GM12875 (cell line): ENCODE measurements at regions not wholly inside any gene's neighbourhood (a gene's known extent, or its start where the extent isn't known, plus 50 kb on each side); places are given as distances from the start of the nearest gene placed in this dataset.
"Not testable (repeated sequence)": the region's sequence is repeated elsewhere in the genome, so short reads cannot be mapped to it uniquely, and the experiment has no call there.

Experiments
- H3K4me3 ChIP-seq: one replicate; pipeline ENCODE4 v1.5.1; 2011; ENCODE audit warnings: low read depth, low read length, control low read depth
- CTCF ChIP-seq: IDR thresholded peaks from 2 replicates; pipeline ENCODE4 v1.5.1; 2011; ENCODE audit warnings: low read depth, mild to moderate bottlenecking, control low read depth, inconsistent platforms, low read length, moderate library complexity, borderline replicate concordance; ENCODE audit not compliant: insufficient read depth

GRCh38 chr2:146979746-146980145 lies 865.1 kb upstream of the ACVR2A start:
- TF ChIP-seq CTCF, result no peak
- H3K4me3 ChIP-seq, result no peak overlapping the region

GRCh38 chr2:146978577-146979555 lies 866.0 kb upstream of the ACVR2A start:
- H3K4me3 ChIP-seq, result no peak overlapping the region
- TF ChIP-seq CTCF, result no peak

GRCh38 chr2:146970981-146971380 lies 873.8 kb upstream of the ACVR2A start:
- H3K4me3 ChIP-seq, result not testable (repeated sequence)

- not testable (repeated sequence) for H3K4me3 ChIP-seq
Observed at GRCh38 chr2:146969703-146970102, 875.1 kb upstream of the ACVR2A start.

- H3K4me3 ChIP-seq, result no peak overlapping the region
- TF ChIP-seq CTCF, result no peak
Observed at GRCh38 chr2:146964494-146964893, 880.3 kb upstream of the ACVR2A start.

- no peak for TF ChIP-seq CTCF
- no peak overlapping the region for H3K4me3 ChIP-seq
Observed at GRCh38 chr2:146954544-146954943, 890.3 kb upstream of the ACVR2A start.

- no peak overlapping the region for H3K4me3 ChIP-seq
- no peak for TF ChIP-seq CTCF
Observed at GRCh38 chr2:146952696-146953095, 892.1 kb upstream of the ACVR2A start.

- H3K4me3 ChIP-seq, result no peak overlapping the region
- no peak for TF ChIP-seq CTCF
Observed at GRCh38 chr2:146950911-146951310, 893.9 kb upstream of the ACVR2A start.
